Suppressor macrophage treated with lipopolysaccharide for 4 hours (primary cell): ENCODE measurements at regions not wholly inside any gene's neighbourhood (a gene's known extent, or its start where the extent isn't known, plus 50 kb on each side); places are given as distances from the start of the nearest gene placed in this dataset.

ENCODE experiments used
- DNase-seq: peaks from one replicate; pipeline ENCODE4 v3.0.0-alpha.2; 2020

- DNase-seq: no peak
Measured at GRCh38 chr11:91730620-91731019, 494.0 kb upstream of the FAT3 start.

DNA sequence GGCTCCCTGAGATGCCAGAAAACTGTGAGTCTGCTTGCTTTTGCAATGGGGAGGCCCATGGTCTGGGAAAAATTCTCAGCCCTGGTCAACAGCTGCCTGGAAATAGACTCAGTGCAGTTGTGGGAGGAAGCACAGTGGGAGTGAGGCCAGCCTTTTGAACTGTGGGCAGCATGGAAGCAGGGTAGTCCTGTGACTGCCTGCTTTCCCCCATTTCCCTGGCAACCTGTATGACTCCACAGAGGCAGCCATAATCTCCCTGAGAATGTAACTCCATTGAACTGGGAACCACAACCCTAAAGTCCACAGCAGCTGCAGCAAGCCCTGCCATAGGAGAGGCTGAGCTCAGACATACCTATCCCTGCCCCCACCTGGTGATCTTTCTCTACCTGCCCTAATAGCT, 494.6 kb upstream of the FAT3 start:
- DNase-seq: no peak

- no peak for DNase-seq
Measured at GRCh38 chr11:91717169-91717568, 507.4 kb upstream of the FAT3 start.

DNA sequence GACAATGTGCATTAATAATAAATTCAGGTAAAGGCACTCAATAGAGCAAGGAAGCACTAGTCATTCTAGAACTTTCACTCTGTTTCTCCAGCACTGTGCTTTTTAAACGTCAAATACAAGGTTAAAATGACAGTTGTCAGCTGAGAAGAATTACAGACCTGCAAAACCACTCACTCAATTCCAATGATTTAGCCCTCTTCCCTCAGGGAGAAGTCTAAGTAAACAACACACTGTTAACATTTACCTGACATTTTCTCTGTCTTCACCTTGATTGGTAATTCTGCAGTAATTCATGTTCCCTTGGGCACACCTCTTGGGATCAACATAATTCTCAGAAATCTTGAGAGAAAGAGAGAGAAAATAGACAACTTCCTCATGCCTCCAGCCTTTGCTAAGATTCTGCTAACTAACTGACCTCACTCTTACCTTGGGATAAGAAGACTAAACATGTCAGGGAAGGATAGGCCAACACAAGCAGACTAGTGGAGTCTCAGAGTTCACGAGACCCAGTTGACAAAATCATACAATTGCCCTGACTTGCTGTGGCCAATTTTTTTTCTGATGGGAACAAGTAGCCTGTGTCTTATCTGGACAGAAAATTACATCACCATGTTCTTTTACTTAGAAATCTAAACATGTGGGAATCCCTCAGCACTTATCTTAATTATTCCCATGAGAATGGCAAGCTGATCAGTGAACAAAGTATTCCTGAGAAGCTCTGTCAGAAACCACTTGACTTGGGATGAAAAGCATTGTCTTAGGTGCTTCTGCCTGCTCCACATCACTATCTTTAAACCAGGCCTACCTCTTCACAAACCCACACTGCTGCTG, 516.8 kb upstream of the FAT3 start:
- DNase-seq: no peak

GRCh38 chr11:91703042-91703441, 521.6 kb upstream of the FAT3 start:
- no peak for DNase-seq

GRCh38 chr11:91700854-91701253, 523.8 kb upstream of the FAT3 start:
- no peak for DNase-seq

GRCh38 chr11:91698845-91699244, 525.8 kb upstream of the FAT3 start:
- no peak for DNase-seq

- no peak for DNase-seq
Measured at GRCh38 chr11:91694331-91694730, 530.3 kb upstream of the FAT3 start.

GRCh38 chr11:91691872-91692271, 532.7 kb upstream of the FAT3 start:
- DNase-seq: no peak

- DNase-seq: no peak
Measured at GRCh38 chr11:91688672-91689071, 535.9 kb upstream of the FAT3 start.

GRCh38 chr11:91686700-91687099, 537.9 kb upstream of the FAT3 start:
- no peak for DNase-seq

- no peak for DNase-seq
Measured at GRCh38 chr11:91686281-91686680, 538.3 kb upstream of the FAT3 start.

GRCh38 chr11:91673705-91674104, 550.9 kb upstream of the FAT3 start:
- no peak for DNase-seq

GRCh38 chr11:91664521-91664920, 560.1 kb upstream of the FAT3 start:
- DNase-seq: no peak

DNA sequence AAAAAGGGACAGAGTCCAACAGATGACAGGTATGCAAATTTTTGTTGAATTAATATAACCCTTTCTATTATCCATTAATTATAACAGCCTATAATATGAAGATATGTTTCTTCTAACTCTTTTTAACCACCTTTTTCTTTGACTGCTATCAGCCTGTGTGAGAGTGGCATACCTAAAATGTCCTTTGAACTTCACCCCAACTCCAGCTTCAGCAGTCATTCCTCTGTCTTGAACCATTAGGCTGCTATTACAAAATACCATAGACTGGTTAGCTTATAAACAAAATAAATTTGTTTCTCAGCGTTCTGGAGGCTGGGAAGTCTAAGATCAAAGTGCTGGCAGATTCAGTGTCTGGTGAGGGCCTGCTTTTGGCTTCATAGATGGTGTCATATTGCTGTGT, 564.6 kb upstream of the FAT3 start:
- DNase-seq: no peak

- DNase-seq: no peak
Measured at GRCh38 chr11:91654686-91655085, 569.9 kb upstream of the FAT3 start.

- no peak for DNase-seq
Measured at GRCh38 chr11:91653079-91653754, 571.4 kb upstream of the FAT3 start.

- DNase-seq: no peak
Measured at GRCh38 chr11:91650802-91651201, 573.8 kb upstream of the FAT3 start.

- no peak for DNase-seq
Measured at GRCh38 chr11:91641153-91641552, 583.5 kb upstream of the FAT3 start.

- DNase-seq: no peak
Measured at GRCh38 chr11:91639359-91639758, 585.3 kb upstream of the FAT3 start.

- DNase-seq: no peak
Measured at GRCh38 chr11:91630916-91631673, 593.5 kb upstream of the FAT3 start.

DNA sequence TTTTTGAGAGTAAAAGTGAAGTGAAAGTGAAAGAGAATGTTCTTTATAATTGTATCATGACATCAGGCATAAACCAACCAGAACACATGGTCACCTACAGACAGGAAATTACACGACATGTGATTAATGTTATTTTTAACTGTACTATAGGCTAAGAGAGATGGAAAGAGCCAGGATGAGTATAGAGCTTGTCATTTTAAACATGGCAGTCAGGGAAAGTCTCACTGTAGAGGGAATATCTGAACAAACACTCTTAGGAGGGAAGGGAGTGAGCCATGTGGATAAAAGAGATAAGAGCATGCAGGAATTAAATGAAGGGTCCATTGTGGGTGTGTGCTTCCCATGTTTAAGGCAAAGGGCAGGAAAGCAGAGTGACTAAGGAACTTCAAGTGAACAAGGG, 599.1 kb upstream of the FAT3 start:
- DNase-seq: no peak

GRCh38 chr11:91624021-91624420, 600.6 kb upstream of the FAT3 start:
- no peak for DNase-seq

GRCh38 chr11:91608677-91609076, 615.9 kb upstream of the FAT3 start:
- no peak for DNase-seq
